Ectodermal cell (in vitro differentiated cells): ENCODE measurements at regions not wholly inside any gene's neighbourhood (a gene's known extent, or its start where the extent isn't known, plus 50 kb on each side); places are given as distances from the start of the nearest gene placed in this dataset.

ENCODE experiments used
- H3K27ac ChIP-seq: 2 replicates; pipeline ENCODE4 v1.7.0; 2013; ENCODE audit warnings: mild to moderate bottlenecking, low read depth, low read length; ENCODE audit not compliant: insufficient read depth, poor library complexity, severe bottlenecking
- H3K27me3 ChIP-seq: 2 replicates; pipeline ENCODE4 v1.7.0; 2013; ENCODE audit warnings: mild to moderate bottlenecking, low read length; ENCODE audit not compliant: insufficient read depth, control insufficient read depth, poor library complexity, severe bottlenecking
- H3K36me3 ChIP-seq: one replicate; pipeline ENCODE4 v1.7.0; 2013; ENCODE audit warnings: low read length; ENCODE audit not compliant: control insufficient read depth, insufficient read depth
- H3K4me1 ChIP-seq: one replicate; pipeline ENCODE4 v1.7.0; 2013; ENCODE audit warnings: low read length; ENCODE audit not compliant: control insufficient read depth, insufficient read depth
- H3K4me3 ChIP-seq: 2 replicates; pipeline ENCODE4 v1.7.0; 2013; ENCODE audit warnings: low read depth, low read length, control low read depth; ENCODE audit not compliant: insufficient read depth
- H3K9me3 ChIP-seq: 2 replicates; pipeline ENCODE4 v1.7.0; 2013; ENCODE audit warnings: mild to moderate bottlenecking, low read length, moderate library complexity; ENCODE audit not compliant: control insufficient read depth
- WGBS, 2 experiments: methylation state at CpG; one replicate each; pipeline ENCODE4 v1.1.7; 2013; ENCODE audit warnings: missing lambda C conversion rate in 2 of 2; 5-methylcytosine and 5-hydroxymethylcytosine counted together

- no peaks in the 10 kb centered on the region for H3K36me3 ChIP-seq
- no peak overlapping the region for H3K27ac ChIP-seq
- H3K9me3 ChIP-seq, result no peaks in the 10 kb centered on the region
- H3K27me3 ChIP-seq, result no peaks in the 10 kb centered on the region
- H3K4me3 ChIP-seq, result no peak overlapping the region
- no peaks in the 10 kb centered on the region for H3K4me1 ChIP-seq
- WGBS, 2 experiments, result 91 to 97% methylated on average over 6 of the region's 6 CpGs
These were observed 73.3 kb upstream of the TLR3 start for GRCh38 chr4:185995665-185996064.

GRCh38 chr4:185997296-185997695 is 71.7 kb upstream of the TLR3 start:
- WGBS, 2 experiments, result 95 to 96% methylated on average over 7 of the region's 7 CpGs
- Histone ChIP-seq H3K9me3 (no peaks in the 10 kb centered on the region), H3K36me3 (no peaks in the 10 kb centered on the region), H3K27ac (no peak overlapping the region), H3K27me3 (no peaks in the 10 kb centered on the region), H3K4me1 (no peaks in the 10 kb centered on the region), H3K4me3 (no peak overlapping the region)

GRCh38 chr4:185998791-185999190 is 70.2 kb upstream of the TLR3 start:
- Histone ChIP-seq H3K4me1 (no peaks in the 10 kb centered on the region), H3K36me3 (no peaks in the 10 kb centered on the region), H3K27ac (no peak overlapping the region), H3K27me3 (no peaks in the 10 kb centered on the region), H3K9me3 (no peaks in the 10 kb centered on the region), H3K4me3 (no peak overlapping the region)
- WGBS, 2 experiments, result 94 to 98% methylated on average over 5 of the region's 5 CpGs

GRCh38 chr4:185999207-185999606 is 69.7 kb upstream of the TLR3 start:
- 91% methylated on average over 8 of the region's 8 CpGs for WGBS, 2 experiments
- Histone ChIP-seq H3K4me1 (no peaks in the 10 kb centered on the region), H3K9me3 (no peaks in the 10 kb centered on the region), H3K4me3 (no peak overlapping the region), H3K27me3 (no peaks in the 10 kb centered on the region), H3K27ac (no peak overlapping the region), H3K36me3 (no peaks in the 10 kb centered on the region)

- H3K9me3 ChIP-seq, result no peaks in the 10 kb centered on the region
- WGBS, 2 experiments, result 84 to 90% methylated on average over 9 of the region's 9 CpGs
- H3K4me1 ChIP-seq, result no peaks in the 10 kb centered on the region
- H3K36me3 ChIP-seq, result no peaks in the 10 kb centered on the region
- no peaks in the 10 kb centered on the region for H3K27me3 ChIP-seq
- H3K4me3 ChIP-seq, result no peak overlapping the region
- H3K27ac ChIP-seq, result no peak overlapping the region
These were observed 66.1 kb upstream of the TLR3 start for GRCh38 chr4:186002853-186003252.

- H3K27ac ChIP-seq, result no peak overlapping the region
- H3K4me3 ChIP-seq, result no peak overlapping the region
- H3K9me3 ChIP-seq, result no peaks in the 10 kb centered on the region
- no peaks in the 10 kb centered on the region for H3K36me3 ChIP-seq
- no peaks in the 10 kb centered on the region for H3K27me3 ChIP-seq
- 96 to 97% methylated on average over 5 to 6 of the region's 6 CpGs for WGBS, 2 experiments
- H3K4me1 ChIP-seq, result no peaks in the 10 kb centered on the region
These were observed 65.2 kb upstream of the TLR3 start for GRCh38 chr4:186003746-186004145.

GRCh38 chr4:186008057-186008456 is 60.9 kb upstream of the TLR3 start:
- Histone ChIP-seq H3K27ac (no peak overlapping the region), H3K4me3 (no peak overlapping the region), H3K27me3 (no peaks in the 10 kb centered on the region), H3K36me3 (no peaks in the 10 kb centered on the region), H3K9me3 (no peaks in the 10 kb centered on the region), H3K4me1 (no peaks in the 10 kb centered on the region)
- 95 to 97% methylated on average over 5 of the region's 5 CpGs for WGBS, 2 experiments

GRCh38 chr4:186009976-186010375 is 59.0 kb upstream of the TLR3 start:
- no peaks in the 10 kb centered on the region for H3K27me3 ChIP-seq
- no peak overlapping the region for H3K4me3 ChIP-seq
- no peaks in the 10 kb centered on the region for H3K9me3 ChIP-seq
- no peaks in the 10 kb centered on the region for H3K4me1 ChIP-seq
- no peaks in the 10 kb centered on the region for H3K36me3 ChIP-seq
- no peak overlapping the region for H3K27ac ChIP-seq

- Histone ChIP-seq H3K9me3 (no peaks in the 10 kb centered on the region), H3K4me1 (no peaks in the 10 kb centered on the region), H3K27ac (no peak overlapping the region), H3K4me3 (no peak overlapping the region), H3K27me3 (no peaks in the 10 kb centered on the region), H3K36me3 (no peaks in the 10 kb centered on the region)
- WGBS, 2 experiments, result 94 to 95% methylated on average over 7 of the region's 7 CpGs
These were observed 58.1 kb upstream of the TLR3 start for GRCh38 chr4:186010821-186011220.

GRCh38 chr4:186012071-186012470 is 56.9 kb upstream of the TLR3 start:
- Histone ChIP-seq H3K4me3 (no peak overlapping the region), H3K27ac (no peak overlapping the region), H3K27me3 (no peaks in the 10 kb centered on the region), H3K36me3 (no peaks in the 10 kb centered on the region), H3K9me3 (no peaks in the 10 kb centered on the region), H3K4me1 (no peaks in the 10 kb centered on the region)
- 95% methylated on average over 14 of the region's 14 CpGs for WGBS, 2 experiments

- H3K4me3 ChIP-seq, result no peak overlapping the region
- 37 to 42% methylated on average over 7 to 8 of the region's 8 CpGs for WGBS, 2 experiments
- H3K36me3 ChIP-seq, result no peaks in the 10 kb centered on the region
- no peaks in the 10 kb centered on the region for H3K27me3 ChIP-seq
- H3K4me1 ChIP-seq, result no peaks in the 10 kb centered on the region
- no peaks in the 10 kb centered on the region for H3K9me3 ChIP-seq
- no peak overlapping the region for H3K27ac ChIP-seq
These were observed 55.4 kb upstream of the TLR3 start for GRCh38 chr4:186013419-186014186.
